Endothelial cell of umbilical vein (primary cell): ENCODE measurements at regions not wholly inside any gene's neighbourhood (a gene's known extent, or its start where the extent isn't known, plus 50 kb on each side); places are given as distances from the start of the nearest gene placed in this dataset.

Source experiments
- BruUV-seq: library from RNA; stranded (reverse); fragments of 400-500 nt; replicated peaks from 2 replicates; lab custom pipeline; 2021; lab: Mats Ljungman, UMichigan
- CTCF ChIA-PET: fragments of 300-600, 350-600 bp; sonication (Branson Sonifier 250); formaldehyde crosslinking; loops from one replicate; lab custom pipeline; 2021; ENCODE audit warnings: antibody characterized with exemption, inconsistent platforms; lab: Charles Lee
- POLR2A ChIA-PET: fragments of 300-600, 350-600 bp; sonication (Branson Sonifier 250); formaldehyde crosslinking; loops from one replicate; lab custom pipeline; 2021; ENCODE audit warnings: antibody characterized with exemption, inconsistent platforms; lab: Charles Lee
- DNase-seq: peaks from one replicate; pipeline ENCODE4 v3.0.0-alpha.2; 2011; ENCODE audit warnings: low read depth, low spot score
- FAIRE-seq: peaks from 2 replicates; lab custom pipeline; 2011; peaks lifted over from hg19 to GRCh38; lab: Jason Lieb, UNC
- H2AFZ ChIP-seq: 2 replicates; pipeline ENCODE4 v1.6.0; 2012; ENCODE audit warnings: low read depth, low read length, control low read depth, inconsistent platforms
- H3K27ac ChIP-seq: 2 replicates; pipeline ENCODE4 v1.5.1; 2011; ENCODE audit warnings: low read depth, mild to moderate bottlenecking, control low read depth, low read length, moderate library complexity; ENCODE audit not compliant: insufficient read depth
- H3K27me3 ChIP-seq, 2 experiments: 2 replicates each; pipeline versions ENCODE4 v1.6.0 to v1.6.1; 2011; ENCODE audit warnings: low read length in 2 of 2, mixed read lengths in 1 of 2; ENCODE audit not compliant: control insufficient read depth in 2 of 2, insufficient read depth in 2 of 2
- H3K36me3 ChIP-seq, 2 experiments: 2 replicates in 1 of 2; 3 replicates in 1 of 2; pipeline ENCODE4 v1.5.1; 2011; ENCODE audit warnings: low read length in 2 of 2, mild to moderate bottlenecking in 1 of 2, moderate library complexity in 1 of 2; ENCODE audit not compliant: control insufficient read depth in 2 of 2, insufficient read depth in 2 of 2; ENCODE audit errors: extremely low read depth in 1 of 2
- H3K4me1 ChIP-seq: 3 replicates; pipeline ENCODE4 v1.5.1; 2011; ENCODE audit warnings: mild to moderate bottlenecking, low read length; ENCODE audit not compliant: control insufficient read depth, insufficient read depth; ENCODE audit errors: extremely low read depth
- H3K4me2 ChIP-seq: 2 replicates; pipeline ENCODE4 v1.6.1; 2011; ENCODE audit warnings: low read length, control low read depth, mixed read lengths; ENCODE audit not compliant: insufficient read depth
- H3K4me3 ChIP-seq, 3 experiments: fragments of 200-600 bp in 1 of 3; sonication (generic), shearing (Covaris generic) in 1 of 3; replicated peaks in 1 of 3; 2 replicates each; pipeline ENCODE4 v1.5.1; 2011 to 2016; ENCODE audit warnings: control low read depth in 3 of 3, low read length in 3 of 3, mild to moderate bottlenecking in 2 of 3, inconsistent platforms in 1 of 3, low read depth in 1 of 3, moderate library complexity in 1 of 3; ENCODE audit not compliant: insufficient read depth in 1 of 3
- H3K79me2 ChIP-seq: 2 replicates; pipeline ENCODE4 v1.6.0; 2012; ENCODE audit warnings: low read length, inconsistent platforms; ENCODE audit not compliant: control insufficient read depth, insufficient read depth
- H3K9ac ChIP-seq: replicated peaks from 2 replicates; pipeline ENCODE3; 2011; ENCODE audit warnings: low read length, control low read depth; ENCODE audit not compliant: insufficient read depth; ENCODE audit errors: extremely low read depth
- H3K9me1 ChIP-seq: replicated peaks from 3 replicates; pipeline ENCODE4 v1.6.0; 2011; ENCODE audit warnings: mild to moderate bottlenecking, low read length; ENCODE audit not compliant: control insufficient read depth, insufficient read depth; ENCODE audit errors: extremely low read depth
- H3K9me3 ChIP-seq: replicated peaks from 2 replicates; pipeline ENCODE4 v1.5.1; 2012; ENCODE audit warnings: low read length, inconsistent platforms; ENCODE audit not compliant: control insufficient read depth, insufficient read depth
- H4K20me1 ChIP-seq: replicated peaks from 2 replicates; pipeline ENCODE3; 2011; ENCODE audit warnings: mild to moderate bottlenecking, low read length; ENCODE audit not compliant: control insufficient read depth, insufficient read depth; ENCODE audit errors: extremely low read depth
- CTCF ChIP-seq, 2 donors: IDR thresholded peaks; 1 replicate in 1 of 2; 2 replicates in 1 of 2; pipeline ENCODE4 v1.5.1; 2011; ENCODE audit warnings: low read length in 2 of 2, mild to moderate bottlenecking in 2 of 2, moderate library complexity in 2 of 2, control low read depth in 1 of 2, inconsistent platforms in 1 of 2, low read depth in 1 of 2; ENCODE audit not compliant: insufficient read depth in 1 of 2; ENCODE audit errors: extremely low read depth in 1 of 2
- EZH2 ChIP-seq: IDR thresholded peaks from 2 replicates; pipeline ENCODE4 v1.6.1; 2012; ENCODE audit warnings: borderline replicate concordance, low read depth, mild to moderate bottlenecking, moderate library complexity, low read length, inconsistent platforms; ENCODE audit not compliant: severe bottlenecking
- FOS ChIP-seq: IDR thresholded peaks from 2 replicates; pipeline ENCODE4 v1.6.1; 2011; ENCODE audit warnings: mild to moderate bottlenecking, low read length, moderate library complexity, borderline replicate concordance; ENCODE audit not compliant: insufficient read depth
- GATA2 ChIP-seq: IDR thresholded peaks from 2 replicates; pipeline ENCODE4 v1.7.0; 2011; ENCODE audit warnings: low read depth, mild to moderate bottlenecking, moderate library complexity, mixed read lengths, low read length; ENCODE audit not compliant: insufficient read length, insufficient read depth
- JUN ChIP-seq: IDR thresholded peaks from 2 replicates; pipeline ENCODE4 v1.6.1; 2011; ENCODE audit warnings: borderline replicate concordance, low read depth; ENCODE audit not compliant: insufficient read length, insufficient read depth
- MAX ChIP-seq: IDR thresholded peaks from 2 replicates; pipeline ENCODE4 v1.6.1; 2011; ENCODE audit not compliant: insufficient read depth, insufficient read length
- MYC ChIP-seq: IDR thresholded peaks from one replicate; pipeline ENCODE4 v1.6.1; 2011; ENCODE audit warnings: mild to moderate bottlenecking, low read depth, low read length
- POLR2A ChIP-seq: IDR thresholded peaks from 2 replicates; pipeline ENCODE4 v1.6.1; 2012; ENCODE audit warnings: low read depth, mild to moderate bottlenecking, control low read depth, low read length
- POLR2AphosphoS5 ChIP-seq: IDR thresholded peaks from 2 replicates; pipeline ENCODE4 v1.6.1; 2012; ENCODE audit warnings: low read depth, mild to moderate bottlenecking, control low read depth, low read length, moderate library complexity; ENCODE audit not compliant: insufficient read depth
- dilution Hi-C: fragments of 300-500 bp; cut with MboI; formaldehyde crosslinking; loops from one replicate; pipeline ENCODE4 v1.15.0; 2019; ENCODE audit warnings: low sequenced_read_pairs; ENCODE audit not compliant: extremely low pct_ligation_motif_present
- intact Hi-C: fragments of 100-400 bp; cut with micrococcal nuclease; formaldehyde crosslinking; loops from one replicate; pipeline ENCODE4 v1.10.0; 2022

- Histone ChIP-seq H3K9ac (no peak overlapping the region), H3K9me3 (no peaks in the 10 kb centered on the region), H3K4me3 (no peak overlapping the region), H2AFZ (no peak overlapping the region), H3K27ac (no peak overlapping the region), H3K36me3 (no peaks in the 10 kb centered on the region), H3K4me2 (no peak overlapping the region), H3K27me3 (no peaks in the 10 kb centered on the region), H4K20me1 (no peaks in the 10 kb centered on the region), H3K4me1 (no peaks in the 10 kb centered on the region), H3K9me1 (no peaks in the 10 kb centered on the region), H3K79me2 (no peaks in the 10 kb centered on the region)
- intact Hi-C loops, result no loop called here
- no TSS peak for BruUV-seq
- POLR2A ChIA-PET, result no interaction called here
- DNase-seq, result no peak
- FAIRE-seq, result no peak
- TF ChIP-seq MYC, result no peak
- TF ChIP-seq POLR2AphosphoS5, result no peak
- TF ChIP-seq JUN, result no peak
- TF ChIP-seq FOS, result no peak
- TF ChIP-seq MAX, result no peak
- no peak for TF ChIP-seq CTCF (IDR thresholded peaks at IDR 0.05; ENCODE audit: extremely low read depth in 1 of 2, insufficient read depth in 1 of 2, low read depth in 1 of 2, low read length in 2 of 2)
- no peak for TF ChIP-seq EZH2
- no peak for TF ChIP-seq GATA2
- TF ChIP-seq POLR2A, result no peak
- dilution Hi-C loops, result no loop called here
- CTCF ChIA-PET, result no interaction called here
Measured at GRCh38 chr5:130452744-130453143, 548.5 kb downstream of the CHSY3 start.
